H1 (cell line): ENCODE measurements at regions not wholly inside any gene's neighbourhood (a gene's known extent, or its start where the extent isn't known, plus 50 kb on each side); places are given as distances from the start of the nearest gene placed in this dataset.

Experiments used
- EGR1 ChIP-seq: IDR thresholded peaks from 2 replicates; pipeline ENCODE4 v1.6.1; 2011; ENCODE audit warnings: low read depth, low read length, borderline replicate concordance
- EP300 ChIP-seq, 2 experiments: IDR thresholded peaks; 1 replicate in 1 of 2; 2 replicates in 1 of 2; pipeline ENCODE4 v1.6.1; 2011 to 2012; ENCODE audit warnings: low read depth in 2 of 2, low read length in 2 of 2, mild to moderate bottlenecking in 2 of 2, borderline replicate concordance in 1 of 2, inconsistent platforms in 1 of 2, moderate library complexity in 1 of 2
- GTF2F1 ChIP-seq: IDR thresholded peaks from 2 replicates; pipeline ENCODE4 v1.6.1; 2012; ENCODE audit warnings: low read depth, low read length, improper control_type of control experiment, borderline replicate concordance
- JUND ChIP-seq: IDR thresholded peaks from 2 replicates; pipeline ENCODE4 v1.6.1; 2011; ENCODE audit warnings: mild to moderate bottlenecking, improper control_type of control experiment, low read length
- MAFK ChIP-seq: IDR thresholded peaks from 2 replicates; pipeline ENCODE4 v1.6.1; 2012; ENCODE audit warnings: low read depth, mild to moderate bottlenecking, improper control_type of control experiment, low read length
- NANOG ChIP-seq: IDR thresholded peaks from 2 replicates; pipeline ENCODE4 v1.6.1; 2011; ENCODE audit warnings: low read length, low read depth, mild to moderate bottlenecking, inconsistent platforms; ENCODE audit not compliant: insufficient read depth, poor library complexity, severe bottlenecking
- PHF8 ChIP-seq: fragments of 200-600 bp; sonication (generic); conservative IDR thresholded peaks from 2 replicates; pipeline ENCODE4 v1.7.1; 2012; ENCODE audit warnings: low read depth, mild to moderate bottlenecking, inconsistent platforms, low read length, moderate library complexity
- SIRT6 ChIP-seq: IDR thresholded peaks from one replicate; pipeline ENCODE4 v1.7.1; 2012; ENCODE audit warnings: low read length, inconsistent platforms
- SUZ12 ChIP-seq: fragments of 200-600 bp; sonication (generic); IDR thresholded peaks from 2 replicates; pipeline ENCODE4 v1.6.1; 2012; ENCODE audit warnings: mild to moderate bottlenecking, inconsistent platforms, low read length, moderate library complexity, mixed read lengths
- TCF12 ChIP-seq: IDR thresholded peaks from 2 replicates; pipeline ENCODE4 v1.6.1; 2011; ENCODE audit warnings: low read depth, mild to moderate bottlenecking, low read length
- TF ChIP-seq, protein P1 (sequence below): IDR thresholded peaks from 2 replicates; pipeline ENCODE4 v1.6.1; 2012; ENCODE audit warnings: inconsistent platforms

DNA sequence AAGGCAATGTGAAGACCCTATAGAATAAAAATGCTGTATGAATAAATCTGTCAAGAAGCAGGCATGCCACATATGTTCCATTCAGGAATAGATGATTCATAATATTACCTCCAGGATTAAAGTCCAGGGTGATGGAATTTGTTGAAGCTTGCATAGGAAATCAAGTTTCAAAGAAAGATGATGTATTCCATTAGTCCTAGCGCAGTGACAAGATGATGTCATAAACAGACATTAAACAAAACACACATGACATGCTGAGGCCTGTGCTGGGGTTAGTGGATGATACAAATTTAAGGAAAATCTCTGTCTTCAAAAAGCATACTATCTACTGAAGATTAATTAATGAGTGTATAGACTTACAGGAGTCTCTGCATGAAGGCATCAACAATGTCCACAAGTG lies 1025.2 kb downstream of the CDH11 start:
- no peak for TF ChIP-seq SUZ12
- TF ChIP-seq JUND: no peak
- TF ChIP-seq GTF2F1: no peak
- TF ChIP-seq NANOG: no peak
- no peak for TF ChIP-seq MAFK
- TF ChIP-seq EP300 (IDR thresholded peaks at IDR 0.05; ENCODE audit: borderline replicate concordance in 1 of 2, low read depth in 2 of 2, low read length in 2 of 2): no peak
- no peak for TF ChIP-seq PHF8
- TF ChIP-seq EGR1: no peak
- TF ChIP-seq TCF12: no peak
- TF ChIP-seq SIRT6: no peak
- TF ChIP-seq, protein P1, sequence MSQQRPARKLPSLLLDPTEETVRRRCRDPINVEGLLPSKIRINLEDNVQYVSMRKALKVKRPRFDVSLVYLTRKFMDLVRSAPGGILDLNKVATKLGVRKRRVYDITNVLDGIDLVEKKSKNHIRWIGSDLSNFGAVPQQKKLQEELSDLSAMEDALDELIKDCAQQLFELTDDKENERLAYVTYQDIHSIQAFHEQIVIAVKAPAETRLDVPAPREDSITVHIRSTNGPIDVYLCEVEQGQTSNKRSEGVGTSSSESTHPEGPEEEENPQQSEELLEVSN: no peak
